Activated CD8-positive, alpha-beta T cell treated with anti-CD3 and anti-CD28 coated beads for 36 hours (primary cell): ENCODE measurements at regions not wholly inside any gene's neighbourhood (a gene's known extent, or its start where the extent isn't known, plus 50 kb on each side); places are given as distances from the start of the nearest gene placed in this dataset.

Source experiments
- ATAC-seq: fragments of 200-7000 bp; cut with Tn5 transposase; one replicate; pipeline ENCODE4 v1.10.0; 2021; ENCODE audit warnings: mild to moderate bottlenecking, moderate library complexity
- CTCF ChIA-PET: fragments of 350-600 bp; sonication (Branson Sonifier 250); formaldehyde crosslinking; loops from one replicate; lab custom pipeline; 2021; ENCODE audit warnings: antibody characterized with exemption; lab: Charles Lee
- POLR2A ChIA-PET: fragments of 350-600 bp; sonication (Branson Sonifier 250); formaldehyde crosslinking; loops from one replicate; lab custom pipeline; 2021; ENCODE audit warnings: antibody characterized with exemption; lab: Charles Lee
- DNase-seq: peaks from one replicate; pipeline ENCODE4 v3.0.0-alpha.2; 2020
- H3K27ac Mint-ChIP-seq: one replicate; pipeline ENCODE4 v1.8.0; 2021; ENCODE audit warnings: mild to moderate bottlenecking, mixed read lengths
- H3K27me3 Mint-ChIP-seq: one replicate; pipeline ENCODE4 v1.8.0; 2021; ENCODE audit warnings: mixed read lengths
- H3K36me3 Mint-ChIP-seq: one replicate; pipeline ENCODE4 v1.8.0; 2021; ENCODE audit warnings: low read depth, mixed read lengths
- H3K4me1 Mint-ChIP-seq: one replicate; pipeline ENCODE4 v1.8.0; 2021; ENCODE audit warnings: low read depth, mixed read lengths
- H3K4me3 Mint-ChIP-seq: one replicate; pipeline ENCODE4 v1.8.0; 2021; ENCODE audit warnings: mild to moderate bottlenecking, moderate library complexity, mixed read lengths
- H3K9me3 Mint-ChIP-seq: one replicate; pipeline ENCODE4 v1.8.0; 2021; ENCODE audit warnings: mixed read lengths
- CTCF ChIP-seq: fragments of 200-600 bp; IDR thresholded peaks from one replicate; pipeline ENCODE4 v1.8.0; 2022; ENCODE audit warnings: antibody characterized with exemption, mild to moderate bottlenecking
- intact Hi-C: fragments of 100-400 bp; cut with micrococcal nuclease; formaldehyde crosslinking; loops from one replicate; pipeline ENCODE4 v1.10.0; 2022

- DNase-seq (no peak), ATAC-seq (no peak)
- no peak overlapping the region for H3K27ac Mint-ChIP-seq
- peaks cover 4% of the 10 kb centered on the region for H3K27me3 Mint-ChIP-seq
- no peak for TF ChIP-seq CTCF
- CTCF ChIA-PET, result no interaction called here
- no peaks in the 10 kb centered on the region for H3K36me3 Mint-ChIP-seq
- no peaks in the 10 kb centered on the region for H3K9me3 Mint-ChIP-seq
- intact Hi-C loops, result no loop called here
- POLR2A ChIA-PET, result no interaction called here
- no peak overlapping the region for H3K4me3 Mint-ChIP-seq
- H3K4me1 Mint-ChIP-seq, result no peaks in the 10 kb centered on the region
Measured at GRCh38 chr14:104348741-104349140, 210.4 kb downstream of the KIF26A start.

GRCh38 chr14:104349950-104350349, 211.6 kb downstream of the KIF26A start:
- no peak for DNase-seq
- Mint-ChIP-seq H3K36me3 (no peaks in the 10 kb centered on the region), H3K4me1 (no peaks in the 10 kb centered on the region), H3K9me3 (no peaks in the 10 kb centered on the region), H3K27ac (no peak overlapping the region), H3K4me3 (no peak overlapping the region), H3K27me3 (peaks cover 2% of the 10 kb centered on the region)
- POLR2A ChIA-PET, result interaction anchor here (0.8 kb wide), 1 partner anchor 201 kb away, joined by 3 read pairs; no protein-coding TSS in a partner anchor
- TF ChIP-seq CTCF, result no peak
- ATAC-seq, result no peak
- intact Hi-C loops, result no loop called here
- CTCF ChIA-PET, result interaction anchor here (1.1 kb wide), 1 partner anchor 7 kb away, joined by 3 read pairs; no protein-coding TSS in a partner anchor

GRCh38 chr14:104350463-104351185, 212.2 kb downstream of the KIF26A start:
- no peak overlapping the region for H3K4me3 Mint-ChIP-seq
- no peak for ATAC-seq
- intact Hi-C loops, result no loop called here
- no peak for DNase-seq
- TF ChIP-seq CTCF, result no peak
- no peak overlapping the region for H3K27ac Mint-ChIP-seq
- CTCF ChIA-PET, result interaction anchor here (1.1 kb wide), 1 partner anchor 8 kb away, joined by 3 read pairs; no protein-coding TSS in a partner anchor
- no peaks in the 10 kb centered on the region for H3K9me3 Mint-ChIP-seq
- H3K36me3 Mint-ChIP-seq, result no peaks in the 10 kb centered on the region
- H3K4me1 Mint-ChIP-seq, result no peaks in the 10 kb centered on the region
- peaks cover 2% of the 10 kb centered on the region for H3K27me3 Mint-ChIP-seq
- POLR2A ChIA-PET, result interaction anchor here (0.6 to 0.8 kb wide), 2 partner anchors 21 to 200 kb away, joined by 3 read pairs; no protein-coding TSS in a partner anchor

DNA sequence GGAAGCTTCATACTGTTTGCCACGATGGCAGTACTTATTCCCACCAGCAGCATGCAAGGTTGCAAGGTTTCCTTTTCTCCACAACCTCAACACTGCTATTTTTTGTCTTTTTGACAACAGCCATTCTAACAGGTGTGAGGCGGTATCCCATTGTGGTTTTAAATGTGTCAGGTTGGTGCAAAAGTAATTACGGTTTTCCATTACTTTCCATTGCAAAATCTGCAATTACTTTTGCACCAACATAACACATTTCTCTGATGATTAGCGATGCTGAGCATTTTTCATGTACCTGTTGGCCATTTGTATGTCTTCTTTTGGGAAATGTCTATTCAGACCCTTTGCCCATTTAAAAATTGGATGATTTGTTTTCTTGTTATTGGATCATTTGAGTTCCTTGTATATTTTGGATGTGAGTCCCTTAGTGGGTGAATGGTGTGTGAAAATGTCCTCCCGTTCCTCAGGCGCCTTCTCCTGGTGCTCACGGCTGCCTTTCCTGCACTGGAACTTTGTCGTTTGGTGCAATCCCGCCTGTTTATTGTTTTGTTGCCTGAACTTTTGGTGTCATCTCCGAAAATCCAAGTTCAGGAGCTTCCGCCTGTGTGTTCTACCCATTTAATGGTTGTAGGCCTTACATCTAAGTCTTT, 213.6 kb downstream of the KIF26A start:
- Mint-ChIP-seq H3K4me1 (no peaks in the 10 kb centered on the region), H3K4me3 (no peak overlapping the region), H3K9me3 (no peaks in the 10 kb centered on the region), H3K36me3 (no peaks in the 10 kb centered on the region), H3K27ac (no peak overlapping the region), H3K27me3 (no peaks in the 10 kb centered on the region)
- ChIA-PET CTCF (no interaction called here), POLR2A (no interaction called here)
- no peak for TF ChIP-seq CTCF
- DNase-seq, result no peak
- no peak for ATAC-seq
- intact Hi-C loops, result no loop called here
